ENCODE measurements at regions not wholly inside any gene's neighbourhood (a gene's known extent, or its start where the extent isn't known, plus 50 kb on each side); places are given as distances from the start of the nearest gene placed in this dataset.

DNA sequence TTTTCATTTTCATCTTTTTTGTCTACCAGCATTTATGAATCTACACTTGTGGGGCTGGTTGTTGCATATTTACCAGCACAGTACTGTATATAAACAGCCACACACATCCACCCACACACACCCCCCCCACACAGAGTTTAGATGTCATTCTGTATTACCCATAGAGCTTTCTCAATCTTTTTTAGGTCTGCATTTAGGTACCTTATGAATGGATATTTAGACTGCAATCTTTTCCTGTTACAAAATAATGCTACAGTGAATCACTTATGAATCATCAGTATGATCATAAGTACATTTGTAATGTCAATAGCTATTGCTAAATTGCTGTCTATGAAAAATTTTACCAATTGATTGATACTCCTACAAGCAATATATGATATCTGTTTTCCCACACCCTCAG lies 67.3 kb upstream of the STK38L start:
- TF ChIP-seq, protein P1, sequence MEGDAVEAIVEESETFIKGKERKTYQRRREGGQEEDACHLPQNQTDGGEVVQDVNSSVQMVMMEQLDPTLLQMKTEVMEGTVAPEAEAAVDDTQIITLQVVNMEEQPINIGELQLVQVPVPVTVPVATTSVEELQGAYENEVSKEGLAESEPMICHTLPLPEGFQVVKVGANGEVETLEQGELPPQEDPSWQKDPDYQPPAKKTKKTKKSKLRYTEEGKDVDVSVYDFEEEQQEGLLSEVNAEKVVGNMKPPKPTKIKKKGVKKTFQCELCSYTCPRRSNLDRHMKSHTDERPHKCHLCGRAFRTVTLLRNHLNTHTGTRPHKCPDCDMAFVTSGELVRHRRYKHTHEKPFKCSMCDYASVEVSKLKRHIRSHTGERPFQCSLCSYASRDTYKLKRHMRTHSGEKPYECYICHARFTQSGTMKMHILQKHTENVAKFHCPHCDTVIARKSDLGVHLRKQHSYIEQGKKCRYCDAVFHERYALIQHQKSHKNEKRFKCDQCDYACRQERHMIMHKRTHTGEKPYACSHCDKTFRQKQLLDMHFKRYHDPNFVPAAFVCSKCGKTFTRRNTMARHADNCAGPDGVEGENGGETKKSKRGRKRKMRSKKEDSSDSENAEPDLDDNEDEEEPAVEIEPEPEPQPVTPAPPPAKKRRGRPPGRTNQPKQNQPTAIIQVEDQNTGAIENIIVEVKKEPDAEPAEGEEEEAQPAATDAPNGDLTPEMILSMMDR (IDR thresholded peaks at IDR 0.05; ENCODE audit: extremely low read depth, missing control alignments), result no peak
- DNase-seq (ENCODE audit: low spot score), result no peak

DNA sequence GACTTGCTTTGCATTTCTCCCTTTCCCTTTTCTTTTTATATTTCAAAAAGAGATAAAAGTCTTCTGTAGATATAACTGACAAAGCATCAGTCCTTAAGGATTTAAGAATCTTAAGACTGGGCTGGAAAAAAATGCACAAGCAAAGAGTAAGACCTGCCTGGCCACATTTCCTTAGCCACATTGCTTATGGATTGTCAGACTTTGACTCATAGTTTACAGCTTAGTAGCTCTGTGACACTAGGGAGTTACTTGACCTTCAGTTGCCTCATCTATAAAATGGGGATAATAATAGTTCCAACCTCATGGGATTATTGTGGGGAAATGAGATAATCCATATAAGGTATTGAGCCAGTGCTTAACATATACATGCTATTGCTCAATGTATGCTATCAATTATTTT lies 66.4 kb upstream of the STK38L start:
- TF ChIP-seq, protein P1 (IDR thresholded peaks at IDR 0.05; ENCODE audit: extremely low read depth, missing control alignments), result no peak
- no peak for DNase-seq (ENCODE audit: low spot score)

DNA sequence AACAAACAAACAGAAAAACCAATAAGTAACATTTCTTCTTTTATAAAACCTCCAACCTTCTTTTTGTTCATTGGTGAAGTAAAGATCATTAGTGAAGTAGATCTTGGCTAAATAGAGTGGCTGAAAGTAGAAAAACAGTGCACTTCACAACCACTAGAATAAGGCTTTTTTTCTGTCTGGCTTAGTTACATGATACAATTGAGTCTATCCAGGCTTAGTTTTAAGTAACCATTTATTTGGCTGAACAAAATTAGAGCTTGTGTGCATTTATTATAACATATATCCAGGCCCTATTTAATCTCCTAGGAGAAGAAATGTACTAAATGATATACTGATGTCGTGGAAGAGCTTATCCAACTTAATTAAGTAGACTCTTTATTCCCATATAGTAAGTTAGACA lies 65.8 kb upstream of the STK38L start:
- TF ChIP-seq, protein P1 (IDR thresholded peaks at IDR 0.05; ENCODE audit: extremely low read depth, missing control alignments), result no peak
- no peak for DNase-seq (ENCODE audit: low spot score)

DNA sequence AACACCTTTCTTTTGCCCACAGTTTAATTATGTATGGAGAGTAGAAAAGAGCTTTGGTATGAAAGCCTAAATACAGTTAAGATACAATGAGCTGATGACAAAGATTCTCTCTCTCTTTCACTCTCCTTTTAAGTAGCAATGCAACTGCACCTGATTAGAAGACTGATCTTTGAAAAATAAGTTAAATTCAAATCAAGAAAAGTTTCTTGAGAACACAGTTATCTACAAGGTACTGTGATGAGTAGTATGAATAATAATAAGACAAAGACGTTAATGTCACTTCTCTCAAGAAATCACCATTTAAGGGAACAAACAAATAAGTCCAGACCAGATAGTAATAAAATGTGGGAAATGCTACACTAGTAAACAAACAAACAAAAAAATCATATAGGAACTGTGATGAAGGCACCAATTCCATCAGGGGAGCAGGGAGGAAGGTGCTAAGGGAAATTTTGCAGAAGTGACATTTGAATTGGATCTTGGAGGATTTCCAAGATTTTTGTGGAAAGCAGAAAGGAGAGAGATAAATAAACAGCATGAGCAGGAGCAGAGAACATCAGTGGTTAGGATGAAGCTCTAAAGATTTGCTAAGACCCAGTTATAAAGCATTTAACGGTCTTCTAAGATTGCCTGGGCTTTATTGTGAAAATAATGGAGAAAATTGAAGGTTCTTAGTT lies 65.2 kb upstream of the STK38L start:
- DNase-seq (ENCODE audit: low spot score), result no peak
- TF ChIP-seq, protein P1 (IDR thresholded peaks at IDR 0.05; ENCODE audit: extremely low read depth, missing control alignments), result no peak

DNA sequence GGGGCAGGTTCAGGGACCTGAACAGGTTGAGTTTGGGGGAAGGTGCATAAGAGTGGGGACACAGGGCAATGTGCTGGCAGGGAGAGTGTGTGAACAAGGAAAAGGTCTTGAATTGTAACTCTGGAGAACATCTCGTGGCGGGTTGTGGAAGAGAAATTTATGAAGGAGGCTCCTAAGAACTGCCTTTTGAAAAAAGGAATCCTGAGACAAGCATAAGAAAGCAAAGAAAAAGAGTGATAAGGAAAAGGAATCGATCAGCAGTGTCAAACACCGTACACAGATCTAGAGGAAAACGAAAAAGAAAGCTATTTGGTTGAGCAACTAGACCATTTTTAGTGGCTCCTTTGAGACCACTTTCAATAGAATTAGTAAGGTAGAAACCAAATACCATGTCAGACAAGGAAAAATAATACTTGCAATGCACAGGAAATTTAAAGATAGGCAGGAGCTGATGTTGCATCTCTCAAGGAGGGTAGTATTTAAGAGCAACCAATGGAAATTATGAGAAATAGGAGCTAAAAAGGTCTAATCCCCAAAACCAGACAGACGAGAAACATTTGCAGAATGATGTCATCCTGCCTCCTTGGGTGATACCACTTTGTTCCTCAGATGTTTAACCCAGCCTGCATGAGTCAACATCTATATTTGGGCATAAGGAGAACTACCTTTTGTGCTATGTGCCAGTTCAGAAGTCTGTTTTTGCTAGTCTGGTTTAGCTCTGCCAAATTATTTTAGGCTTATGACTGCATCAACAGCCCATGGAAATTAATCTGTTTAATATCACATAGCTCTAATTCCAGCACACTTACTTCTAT lies 64.5 kb upstream of the STK38L start:
- DNase-seq (ENCODE audit: low spot score), result peak; percentile 52
- TF ChIP-seq, protein P1 (IDR thresholded peaks at IDR 0.05; ENCODE audit: extremely low read depth, missing control alignments), result no peak

DNA sequence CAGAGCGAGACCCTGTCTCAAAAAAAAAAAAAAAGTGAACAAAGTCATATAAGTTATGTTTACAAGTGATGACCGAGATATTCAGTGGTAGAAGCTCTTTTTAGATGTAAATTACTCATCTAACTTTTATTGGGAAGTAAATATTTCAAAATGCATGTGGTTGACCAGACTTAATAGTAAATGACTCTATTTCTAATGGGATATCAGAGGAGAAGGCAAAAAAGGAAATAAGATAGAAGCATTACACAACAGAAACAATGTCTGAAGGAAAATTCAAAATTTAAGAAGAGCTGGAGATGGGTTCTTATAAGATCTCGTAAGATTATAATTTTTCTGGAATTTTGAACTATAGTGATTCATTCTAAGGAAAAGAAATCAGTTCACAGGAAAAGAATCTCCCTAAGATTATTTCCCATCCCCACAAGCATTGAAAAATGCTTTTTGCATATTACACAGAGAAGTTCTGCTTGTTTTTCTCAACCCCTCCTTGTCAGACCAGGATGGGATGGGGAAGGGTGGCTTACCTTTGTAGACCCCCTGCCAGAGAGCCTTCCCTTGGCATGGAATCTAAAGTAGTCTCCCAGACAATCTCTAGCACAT lies 63.1 kb upstream of the STK38L start:
- TF ChIP-seq, protein P1 (IDR thresholded peaks at IDR 0.05; ENCODE audit: extremely low read depth, missing control alignments), result no peak
- no peak for DNase-seq (ENCODE audit: low spot score)

DNA sequence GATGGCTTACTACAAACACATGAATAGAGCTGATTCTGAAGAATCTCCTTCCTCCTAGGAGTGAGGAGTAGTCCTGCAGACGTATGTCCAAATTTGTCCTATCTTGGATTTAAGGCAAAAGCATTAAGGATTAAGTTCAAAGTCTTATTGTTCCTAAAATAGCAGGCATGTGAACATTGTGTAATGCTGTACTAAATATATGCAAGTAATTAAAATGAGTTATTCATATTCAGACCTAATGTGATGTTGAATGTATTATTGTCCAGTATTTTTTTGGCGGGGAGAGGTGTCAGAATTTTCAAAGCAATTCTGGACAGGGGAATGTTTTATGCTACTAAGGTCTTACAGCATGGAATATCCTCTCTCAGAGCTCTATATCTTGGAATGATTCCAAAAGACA lies 60.7 kb upstream of the STK38L start:
- no peak for DNase-seq (ENCODE audit: low spot score)
- TF ChIP-seq, protein P1 (IDR thresholded peaks at IDR 0.05; ENCODE audit: extremely low read depth, missing control alignments), result no peak

Data from GM20000 (cell line).